HepG2 (cell line): ENCODE measurements at regions not wholly inside any gene's neighbourhood (a gene's known extent, or its start where the extent isn't known, plus 50 kb on each side); places are given as distances from the start of the nearest gene placed in this dataset.
A peak's percentile ranks its signal among the peaks of the same experiment; 100 is the strongest.

Experiments
- CENPBD1 ChIP-seq: sonication (generic); formaldehyde crosslinking; IDR thresholded peaks from 2 replicates; pipeline ENCODE4 v1.8.0; 2022; ENCODE audit warnings: missing genetic modification reagents, low read depth, mild to moderate bottlenecking, borderline replicate concordance
- CENPT ChIP-seq: sonication (generic); formaldehyde crosslinking; IDR thresholded peaks from 2 replicates; pipeline ENCODE4 v1.8.0; 2022; ENCODE audit warnings: low read depth, mild to moderate bottlenecking, moderate library complexity, missing genetic modification reagents
- DRAP1 ChIP-seq: IDR thresholded peaks from 2 replicates; pipeline ENCODE4 v1.6.1; 2016; ENCODE audit warnings: missing genetic modification reagents, missing compliant biosample characterization
- FOXP1 ChIP-seq, 2 experiments: fragments of 450-650 bp in 1 of 2; IDR thresholded peaks; 2 replicates each; pipeline ENCODE4 v1.6.1; 2017 to 2018; ENCODE audit warnings: antibody characterized with exemption in 1 of 2
- HDAC1 ChIP-seq: sonication (generic); formaldehyde crosslinking; IDR thresholded peaks from 2 replicates; pipeline ENCODE4 v1.5.1; 2020; ENCODE audit warnings: mild to moderate bottlenecking, missing genetic modification reagents
- HNRNPLL ChIP-seq: fragments of 200-400 bp; formaldehyde crosslinking; IDR thresholded peaks from 2 replicates; pipeline ENCODE4 v1.6.1; 2017; ENCODE audit warnings: mild to moderate bottlenecking, low read depth, low read length; ENCODE audit not compliant: poor library complexity, severe bottlenecking
- KLF15 ChIP-seq: sonication (generic); formaldehyde crosslinking; IDR thresholded peaks from 2 replicates; pipeline ENCODE4 v1.8.1; 2023; ENCODE audit warnings: borderline replicate concordance, mild to moderate bottlenecking, inconsistent platforms, missing genetic modification reagents, mixed read lengths
- KMT2B ChIP-seq: IDR thresholded peaks from 2 replicates; pipeline ENCODE4 v1.6.1; 2016; ENCODE audit warnings: missing genetic modification reagents, missing compliant biosample characterization
- LRRFIP1 ChIP-seq: sonication (generic); formaldehyde crosslinking; conservative IDR thresholded peaks from 2 replicates; pipeline ENCODE4 v1.4.0; 2020; ENCODE audit warnings: missing genetic modification reagents
- NR1H2 ChIP-seq: sonication (generic); formaldehyde crosslinking; IDR thresholded peaks from 2 replicates; pipeline ENCODE4 v1.8.1; 2022; ENCODE audit warnings: low read depth, missing genetic modification reagents, borderline replicate concordance
- NR3C1 ChIP-seq: sonication (generic); formaldehyde crosslinking; IDR thresholded peaks from 2 replicates; pipeline ENCODE4 v1.4.0; 2020; ENCODE audit warnings: missing genetic modification reagents
- PPARG ChIP-seq: conservative IDR thresholded peaks from 2 replicates; pipeline ENCODE4 v1.6.1; 2016; ENCODE audit warnings: missing biosample characterization, missing genetic modification reagents
- SALL1 ChIP-seq: sonication (generic); formaldehyde crosslinking; IDR thresholded peaks from 2 replicates; pipeline ENCODE4 v1.8.0; 2022; ENCODE audit warnings: mild to moderate bottlenecking, missing genetic modification reagents
- SIN3B ChIP-seq: fragments of 150-350 bp; IDR thresholded peaks from 2 replicates; pipeline ENCODE4 v1.6.1; 2014; ENCODE audit warnings: low read length
- SPEN ChIP-seq: sonication (generic); formaldehyde crosslinking; IDR thresholded peaks from 2 replicates; pipeline ENCODE4 v1.5.1; 2020; ENCODE audit warnings: low read depth, mild to moderate bottlenecking, missing genetic modification reagents
- TEAD2 ChIP-seq: sonication (generic); formaldehyde crosslinking; IDR thresholded peaks from 2 replicates; pipeline ENCODE4 v1.9.0; 2021; ENCODE audit warnings: missing genetic modification reagents
- ZNF101 ChIP-seq: sonication (generic); formaldehyde crosslinking; IDR thresholded peaks from 2 replicates; pipeline ENCODE4 v1.4.0; 2020; ENCODE audit warnings: mild to moderate bottlenecking, low read depth, missing genetic modification reagents, borderline replicate concordance
- ZNF543 ChIP-seq: sonication (generic); formaldehyde crosslinking; IDR thresholded peaks from 2 replicates; pipeline ENCODE4 v1.4.0; 2020; ENCODE audit warnings: mild to moderate bottlenecking, missing genetic modification reagents
- ZNF629 ChIP-seq: sonication (generic); formaldehyde crosslinking; conservative IDR thresholded peaks from 2 replicates; pipeline ENCODE4 v1.5.0; 2020; ENCODE audit warnings: missing genetic modification reagents
- ZNF878 ChIP-seq: sonication (generic); formaldehyde crosslinking; IDR thresholded peaks from 2 replicates; pipeline ENCODE4 v1.8.1; 2023; ENCODE audit warnings: mild to moderate bottlenecking, missing genetic modification reagents, moderate library complexity
- ZSCAN29 ChIP-seq: sonication (generic); formaldehyde crosslinking; conservative IDR thresholded peaks from 2 replicates; pipeline ENCODE4 v1.4.0; 2020; ENCODE audit warnings: mild to moderate bottlenecking, missing genetic modification reagents
- TF ChIP-seq, protein P1 (sequence below), 2 experiments: sonication (generic) in 1 of 2; formaldehyde crosslinking in 1 of 2; IDR thresholded peaks; 2 replicates each; pipeline versions ENCODE4 v1.4.0 to v1.6.1; 2018 to 2020; ENCODE audit warnings: missing genetic modification reagents in 2 of 2, borderline replicate concordance in 1 of 2, low read depth in 1 of 2, mild to moderate bottlenecking in 1 of 2, missing biosample characterization in 1 of 2
- TF ChIP-seq, protein P2 (sequence below): sonication (generic); formaldehyde crosslinking; IDR thresholded peaks from 2 replicates; pipeline ENCODE4 v1.5.0; 2020; ENCODE audit warnings: missing genetic modification reagents

DNA sequence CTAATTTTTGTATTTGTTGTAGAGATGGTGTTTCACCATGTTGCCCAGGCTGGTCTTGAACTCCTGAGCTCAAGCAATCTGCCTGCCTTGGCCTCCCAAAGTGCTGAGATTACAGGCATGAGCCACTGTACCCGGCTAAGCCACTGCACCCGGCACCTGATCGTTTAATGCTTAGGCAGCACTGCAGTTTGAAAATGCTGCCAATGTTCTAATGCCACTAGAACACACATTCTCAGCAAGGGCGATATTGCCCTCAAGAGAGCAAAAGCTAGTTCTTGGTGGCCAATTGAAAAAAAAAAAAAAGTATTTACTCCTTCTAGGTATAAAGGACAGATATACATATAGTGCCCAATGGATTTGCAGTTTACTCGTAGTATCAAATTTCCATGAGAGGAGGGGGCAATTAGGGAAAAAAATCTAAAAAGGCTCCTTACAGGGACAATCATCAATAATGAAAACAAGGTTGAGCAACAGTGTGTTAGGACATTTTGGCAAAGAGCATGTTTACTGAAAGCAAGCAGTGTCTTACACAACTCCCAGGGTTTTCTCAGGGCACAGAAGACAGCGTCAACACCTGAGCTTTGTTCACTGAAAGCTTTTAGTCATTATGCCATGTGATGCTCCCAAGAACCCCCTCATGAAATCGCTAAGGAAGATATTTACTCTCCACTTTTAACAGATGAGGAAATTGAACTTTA, 199.9 kb upstream of the PKDCC start (continued):
- TF ChIP-seq HNRNPLL (no peak), ZNF629 (CRISPR knock-in tag) (no peak), SALL1 (CRISPR knock-in tag) (peak; percentile 83), HDAC1 (CRISPR knock-in tag) (peak; percentile 68; the same call in 1 of the 2 replicates), TEAD2 (no peak), FOXP1 (IDR thresholded peaks at IDR 0.05) (peak; percentile 97), FOXP1 (CRISPR knock-in tag; IDR thresholded peaks at IDR 0.05) (peak; percentile 100), SPEN (CRISPR knock-in tag) (peak; percentile 36; the same call in 1 of the 2 replicates), LRRFIP1 (CRISPR knock-in tag) (no peak), ZNF878 (peak; percentile 77; the same call in 1 of the 2 replicates), SIN3B (no peak), CENPBD1 (CRISPR knock-in tag) (no peak), ZNF543 (CRISPR knock-in tag) (peak; percentile 68), PPARG (CRISPR knock-in tag) (peak; percentile 79), ZSCAN29 (CRISPR knock-in tag) (peak; percentile 75; the same call in 1 of the 2 replicates), ZNF101 (CRISPR knock-in tag) (no peak), KLF15 (no peak), CENPT (no peak), NR3C1 (CRISPR knock-in tag) (no peak), DRAP1 (peak; percentile 52; the same call in 1 of the 2 replicates), KMT2B (CRISPR knock-in tag) (peak; percentile 56; the same call in 1 of the 2 replicates), NR1H2 (no peak)
- TF ChIP-seq, protein P1, sequence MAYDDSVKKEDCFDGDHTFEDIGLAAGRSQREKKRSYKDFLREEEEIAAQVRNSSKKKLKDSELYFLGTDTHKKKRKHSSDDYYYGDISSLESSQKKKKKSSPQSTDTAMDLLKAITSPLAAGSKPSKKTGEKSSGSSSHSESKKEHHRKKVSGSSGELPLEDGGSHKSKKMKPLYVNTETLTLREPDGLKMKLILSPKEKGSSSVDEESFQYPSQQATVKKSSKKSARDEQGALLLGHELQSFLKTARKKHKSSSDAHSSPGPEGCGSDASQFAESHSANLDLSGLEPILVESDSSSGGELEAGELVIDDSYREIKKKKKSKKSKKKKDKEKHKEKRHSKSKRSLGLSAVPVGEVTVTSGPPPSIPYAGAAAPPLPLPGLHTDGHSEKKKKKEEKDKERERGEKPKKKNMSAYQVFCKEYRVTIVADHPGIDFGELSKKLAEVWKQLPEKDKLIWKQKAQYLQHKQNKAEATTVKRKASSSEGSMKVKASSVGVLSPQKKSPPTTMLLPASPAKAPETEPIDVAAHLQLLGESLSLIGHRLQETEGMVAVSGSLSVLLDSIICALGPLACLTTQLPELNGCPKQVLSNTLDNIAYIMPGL (CRISPR knock-in tag; IDR thresholded peaks at IDR 0.05; ENCODE audit: borderline replicate concordance in 1 of 2, low read depth in 1 of 2): peak; percentile 35 to 58; a peak in 1 of 4 replicates
- TF ChIP-seq, protein P2, sequence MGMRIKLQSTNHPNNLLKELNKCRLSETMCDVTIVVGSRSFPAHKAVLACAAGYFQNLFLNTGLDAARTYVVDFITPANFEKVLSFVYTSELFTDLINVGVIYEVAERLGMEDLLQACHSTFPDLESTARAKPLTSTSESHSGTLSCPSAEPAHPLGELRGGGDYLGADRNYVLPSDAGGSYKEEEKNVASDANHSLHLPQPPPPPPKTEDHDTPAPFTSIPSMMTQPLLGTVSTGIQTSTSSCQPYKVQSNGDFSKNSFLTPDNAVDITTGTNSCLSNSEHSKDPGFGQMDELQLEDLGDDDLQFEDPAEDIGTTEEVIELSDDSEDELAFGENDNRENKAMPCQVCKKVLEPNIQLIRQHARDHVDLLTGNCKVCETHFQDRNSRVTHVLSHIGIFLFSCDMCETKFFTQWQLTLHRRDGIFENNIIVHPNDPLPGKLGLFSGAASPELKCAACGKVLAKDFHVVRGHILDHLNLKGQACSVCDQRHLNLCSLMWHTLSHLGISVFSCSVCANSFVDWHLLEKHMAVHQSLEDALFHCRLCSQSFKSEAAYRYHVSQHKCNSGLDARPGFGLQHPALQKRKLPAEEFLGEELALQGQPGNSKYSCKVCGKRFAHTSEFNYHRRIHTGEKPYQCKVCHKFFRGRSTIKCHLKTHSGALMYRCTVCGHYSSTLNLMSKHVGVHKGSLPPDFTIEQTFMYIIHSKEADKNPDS (CRISPR knock-in tag): peak; percentile 69; the same call in 1 of the 2 replicates
